Naive thymus-derived CD4-positive, alpha-beta T cell (primary cell): ENCODE measurements at regions not wholly inside any gene's neighbourhood (a gene's known extent, or its start where the extent isn't known, plus 50 kb on each side); places are given as distances from the start of the nearest gene placed in this dataset.

Experiments used
- ATAC-seq: fragments of 150-1000 bp; cut with Tn5 transposase; 2 replicates; pipeline ENCODE4 v1.10.0; 2021; ENCODE audit warnings: mild to moderate bottlenecking, moderate library complexity
- CTCF ChIA-PET: fragments of 350-600 bp; sonication (Branson Sonifier 250); formaldehyde crosslinking; loops from one replicate; lab custom pipeline; 2021; ENCODE audit warnings: antibody characterized with exemption; lab: Charles Lee
- POLR2A ChIA-PET: fragments of 350-600 bp; sonication (Branson Sonifier 250); formaldehyde crosslinking; loops from one replicate; lab custom pipeline; 2021; ENCODE audit warnings: antibody characterized with exemption, inconsistent platforms; lab: Charles Lee
- DNase-seq, 9 donors: peaks; one replicate each; pipeline versions ENCODE4 v3.0.0 to v3.0.0-alpha.2; 2020 to 2022; ENCODE audit warnings: mixed read lengths in 1 of 9
- H3K27ac ChIP-seq: one replicate; pipeline ENCODE4 v1.7.0; 2013; ENCODE audit warnings: mild to moderate bottlenecking, low read depth, low read length, moderate library complexity
- H3K27me3 ChIP-seq, 2 donors: one replicate each; pipeline ENCODE4 v1.7.0; 2013; ENCODE audit warnings: low read length in 2 of 2, mild to moderate bottlenecking in 2 of 2, moderate library complexity in 2 of 2; ENCODE audit not compliant: control insufficient read depth in 2 of 2, insufficient read depth in 2 of 2
- H3K36me3 ChIP-seq, 3 experiments: 1 replicate in 2 of 3; 2 replicates in 1 of 3; pipeline ENCODE4 v1.7.0; 2013; ENCODE audit warnings: low read length in 3 of 3, mild to moderate bottlenecking in 3 of 3, moderate library complexity in 1 of 3; ENCODE audit not compliant: insufficient read depth in 3 of 3, control insufficient read depth in 2 of 3
- H3K4me1 ChIP-seq, 2 donors: one replicate each; pipeline ENCODE4 v1.7.0; 2013; ENCODE audit warnings: low read length in 2 of 2, mild to moderate bottlenecking in 2 of 2, moderate library complexity in 1 of 2; ENCODE audit not compliant: control insufficient read depth in 2 of 2, insufficient read depth in 2 of 2
- H3K4me3 ChIP-seq: 2 replicates; pipeline ENCODE4 v1.7.0; 2013; ENCODE audit warnings: mild to moderate bottlenecking, low read length
- H3K9me3 ChIP-seq, 3 experiments: 1 replicate in 2 of 3; 2 replicates in 1 of 3; pipeline ENCODE4 v1.7.0; 2013; ENCODE audit warnings: low read length in 3 of 3; ENCODE audit not compliant: control insufficient read depth in 2 of 3
- H3K27ac Mint-ChIP-seq, 9 donors: one replicate each; pipeline ENCODE4 v1.8.0; 2020 to 2022; ENCODE audit warnings: mixed read lengths in 9 of 9, mild to moderate bottlenecking in 8 of 9, moderate library complexity in 5 of 9, inconsistent platforms in 2 of 9
- H3K27me3 Mint-ChIP-seq, 5 donors: one replicate each; pipeline ENCODE4 v1.8.0; 2021 to 2022; ENCODE audit warnings: mixed read lengths in 5 of 5, mild to moderate bottlenecking in 1 of 5
- H3K36me3 Mint-ChIP-seq, 5 donors: one replicate each; pipeline ENCODE4 v1.8.0; 2020 to 2022; ENCODE audit warnings: mixed read lengths in 5 of 5, mild to moderate bottlenecking in 3 of 5, inconsistent platforms in 1 of 5
- H3K4me1 Mint-ChIP-seq, 7 donors: one replicate each; pipeline ENCODE4 v1.8.0; 2020 to 2022; ENCODE audit warnings: mixed read lengths in 7 of 7, mild to moderate bottlenecking in 3 of 7, inconsistent platforms in 1 of 7
- H3K4me3 Mint-ChIP-seq, 10 donors: one replicate each; pipeline ENCODE4 v1.8.0; 2020 to 2022; ENCODE audit warnings: mild to moderate bottlenecking in 10 of 10, mixed read lengths in 10 of 10, moderate library complexity in 6 of 10, inconsistent platforms in 2 of 10
- H3K9me3 Mint-ChIP-seq, 11 donors: one replicate each; pipeline ENCODE4 v1.8.0; 2020 to 2022; ENCODE audit warnings: mixed read lengths in 11 of 11, mild to moderate bottlenecking in 4 of 11, inconsistent platforms in 1 of 11, moderate library complexity in 1 of 11
- intact Hi-C, 2 donors: fragments of 100-400 bp; cut with micrococcal nuclease; formaldehyde crosslinking; loops; one replicate each; pipeline ENCODE4 v1.15.1; 2023

GRCh38 chr11:15555161-15555560, 440.4 kb downstream of the INSC start:
- Histone ChIP-seq H3K4me3 (no peak overlapping the region), H3K27me3 (no peaks in the 10 kb centered on the region), H3K4me1 (no peaks in the 10 kb centered on the region), H3K9me3 (no peaks in the 10 kb centered on the region), H3K36me3 (no peaks in the 10 kb centered on the region), H3K27ac (no peak overlapping the region)
- Mint-ChIP-seq H3K4me1 (no peaks in the 10 kb centered on the region), H3K4me3 (no peak overlapping the region), H3K9me3 (peaks cover 0 to 1% (median 0%) of the 10 kb centered on the region in 11 donors), H3K36me3 (no peaks in the 10 kb centered on the region), H3K27me3 (peaks cover 0 to 11% (median 4%) of the 10 kb centered on the region in 5 donors), H3K27ac (no peak overlapping the region)
- intact Hi-C loops, result no loop called here
- POLR2A ChIA-PET, result no interaction called here
- DNase-seq (no peak), ATAC-seq (no peak)
- CTCF ChIA-PET, result no interaction called here

GRCh38 chr11:15557457-15558230, 442.9 kb downstream of the INSC start:
- DNase-seq (no peak), ATAC-seq (no peak)
- Histone ChIP-seq H3K4me1 (no peaks in the 10 kb centered on the region), H3K27ac (no peak overlapping the region), H3K36me3 (no peaks in the 10 kb centered on the region), H3K27me3 (no peaks in the 10 kb centered on the region), H3K9me3 (no peaks in the 10 kb centered on the region), H3K4me3 (no peak overlapping the region)
- ChIA-PET POLR2A (no interaction called here), CTCF (no interaction called here)
- intact Hi-C loops, result no loop called here
- H3K36me3 Mint-ChIP-seq, result no peaks in the 10 kb centered on the region
- no peak overlapping the region for H3K4me3 Mint-ChIP-seq
- H3K27ac Mint-ChIP-seq, result no peak overlapping the region
- H3K9me3 Mint-ChIP-seq, result peaks cover 0 to 1% (median 0%) of the 10 kb centered on the region in 11 donors
- H3K4me1 Mint-ChIP-seq, result no peaks in the 10 kb centered on the region
- peaks cover 0 to 13% (median 4%) of the 10 kb centered on the region in 5 donors for H3K27me3 Mint-ChIP-seq

- ChIA-PET POLR2A (no interaction called here), CTCF (no interaction called here)
- intact Hi-C loops, result no loop called here
- H3K4me3 Mint-ChIP-seq, result no peak overlapping the region
- H3K36me3 Mint-ChIP-seq, result no peaks in the 10 kb centered on the region
- no peak overlapping the region for H3K4me3 ChIP-seq
- no peaks in the 10 kb centered on the region for H3K4me1 ChIP-seq
- ATAC-seq, result no peak
- no peak overlapping the region for H3K27ac ChIP-seq
- H3K27ac Mint-ChIP-seq, result no peak overlapping the region
- no peak for DNase-seq
- H3K27me3 Mint-ChIP-seq, result peaks cover 0 to 17% (median 4%) of the 10 kb centered on the region in 5 donors
- no peaks in the 10 kb centered on the region for H3K27me3 ChIP-seq
- H3K9me3 ChIP-seq, result no peaks in the 10 kb centered on the region
- peaks cover 0 to 1% (median 0%) of the 10 kb centered on the region in 11 donors for H3K9me3 Mint-ChIP-seq
- H3K36me3 ChIP-seq, result no peaks in the 10 kb centered on the region
- no peaks in the 10 kb centered on the region for H3K4me1 Mint-ChIP-seq
Observed at GRCh38 chr11:15558513-15559181, 443.9 kb downstream of the INSC start.

GRCh38 chr11:15560689-15561467, 446.2 kb downstream of the INSC start:
- intact Hi-C loops, result no loop called here
- H3K4me3 Mint-ChIP-seq, result no peak overlapping the region
- Histone ChIP-seq H3K4me3 (no peak overlapping the region), H3K27me3 (no peaks in the 10 kb centered on the region), H3K36me3 (no peaks in the 10 kb centered on the region), H3K27ac (no peak overlapping the region), H3K9me3 (no peaks in the 10 kb centered on the region), H3K4me1 (no peaks in the 10 kb centered on the region)
- H3K27me3 Mint-ChIP-seq, result peaks cover 0 to 12% (median 3%) of the 10 kb centered on the region in 5 donors
- no peaks in the 10 kb centered on the region for H3K36me3 Mint-ChIP-seq
- no peak overlapping the region for H3K27ac Mint-ChIP-seq
- no peak for ATAC-seq
- H3K9me3 Mint-ChIP-seq, result peaks cover 0 to 4% (median 0%) of the 10 kb centered on the region in 11 donors
- ChIA-PET CTCF (no interaction called here), POLR2A (no interaction called here)
- no peak for DNase-seq
- H3K4me1 Mint-ChIP-seq, result no peaks in the 10 kb centered on the region

GRCh38 chr11:15562230-15562629, 447.5 kb downstream of the INSC start:
- Mint-ChIP-seq H3K27ac (no peak overlapping the region), H3K4me1 (no peaks in the 10 kb centered on the region), H3K9me3 (peaks cover 0 to 4% (median 0%) of the 10 kb centered on the region in 11 donors), H3K27me3 (peaks cover 0 to 12% (median 3%) of the 10 kb centered on the region in 5 donors), H3K4me3 (no peak overlapping the region), H3K36me3 (no peaks in the 10 kb centered on the region)
- Histone ChIP-seq H3K4me1 (no peaks in the 10 kb centered on the region), H3K4me3 (no peak overlapping the region), H3K36me3 (no peaks in the 10 kb centered on the region), H3K9me3 (no peaks in the 10 kb centered on the region), H3K27ac (no peak overlapping the region), H3K27me3 (no peaks in the 10 kb centered on the region)
- intact Hi-C loops, result no loop called here
- DNase-seq (no peak), ATAC-seq (no peak)
- ChIA-PET POLR2A (no interaction called here), CTCF (no interaction called here)

GRCh38 chr11:15563054-15563453, 448.3 kb downstream of the INSC start:
- H3K36me3 Mint-ChIP-seq, result no peaks in the 10 kb centered on the region
- Histone ChIP-seq H3K4me1 (no peaks in the 10 kb centered on the region), H3K36me3 (no peaks in the 10 kb centered on the region), H3K27me3 (no peaks in the 10 kb centered on the region), H3K9me3 (no peaks in the 10 kb centered on the region), H3K27ac (no peak overlapping the region), H3K4me3 (no peak overlapping the region)
- H3K9me3 Mint-ChIP-seq, result peaks cover 0 to 4% (median 0%) of the 10 kb centered on the region in 11 donors
- H3K27ac Mint-ChIP-seq, result no peak overlapping the region
- DNase-seq (no peak), ATAC-seq (no peak)
- no peaks in the 10 kb centered on the region for H3K4me1 Mint-ChIP-seq
- ChIA-PET POLR2A (no interaction called here), CTCF (no interaction called here)
- no peak overlapping the region for H3K4me3 Mint-ChIP-seq
- intact Hi-C loops, result no loop called here
- H3K27me3 Mint-ChIP-seq, result peaks cover 0 to 12% (median 3%) of the 10 kb centered on the region in 5 donors
